ENCODE measurements at regions not wholly inside any gene's neighbourhood (a gene's known extent, or its start where the extent isn't known, plus 50 kb on each side); places are given as distances from the start of the nearest gene placed in this dataset.

DNA sequence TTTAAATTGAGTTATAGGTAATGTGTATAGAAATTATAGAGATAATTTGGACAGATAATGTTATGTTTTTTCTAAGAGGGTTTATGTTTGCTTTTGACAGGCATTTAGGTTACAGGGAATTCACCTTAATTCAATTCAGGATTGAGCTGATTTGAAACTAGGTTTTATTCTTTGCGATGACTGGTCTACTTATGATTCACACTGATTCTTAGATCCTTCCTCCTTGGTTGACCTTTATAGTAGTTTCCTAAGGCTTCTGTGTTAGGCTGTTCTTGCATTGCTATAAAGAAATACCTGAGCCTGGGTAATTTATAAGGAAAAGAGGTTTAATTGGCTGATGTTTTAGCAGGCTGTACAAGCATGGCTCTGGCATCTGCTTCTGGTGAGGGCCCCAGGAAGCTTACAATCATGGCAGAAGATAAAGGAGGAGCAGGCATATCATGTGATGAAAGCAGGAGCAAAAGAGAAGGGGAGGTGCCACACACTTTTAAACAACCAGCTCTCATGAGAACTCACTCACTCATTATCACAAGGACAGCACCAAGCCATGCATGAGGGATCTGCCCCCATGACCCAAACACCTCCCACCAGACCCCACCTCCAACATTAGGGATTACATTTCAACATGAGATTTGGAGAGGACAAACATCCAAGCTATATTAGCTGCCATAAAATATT, 155.0 kb upstream of the SFRP2 start:
- TF ChIP-seq CTCF (IDR thresholded peaks at IDR 0.05) (no peak), POLR2A (IDR thresholded peaks at IDR 0.05) (no peak)
